GM23248 (cell line): ENCODE measurements at regions not wholly inside any gene's neighbourhood (a gene's known extent, or its start where the extent isn't known, plus 50 kb on each side); places are given as distances from the start of the nearest gene placed in this dataset.

Experiments used
- EZH2 ChIP-seq: fragments of 200-600 bp; sonication (generic); IDR thresholded peaks from 2 replicates; pipeline ENCODE4 v1.6.1; 2018; ENCODE audit warnings: antibody characterized with exemption, mild to moderate bottlenecking; ENCODE audit not compliant: insufficient read depth, poor library complexity, severe bottlenecking
- EZH2phosphoT487 ChIP-seq: fragments of 200-600 bp; sonication (generic); IDR thresholded peaks from 2 replicates; pipeline ENCODE4 v1.6.1; 2018; ENCODE audit warnings: antibody characterized with exemption, moderate library complexity, mild to moderate bottlenecking, low read depth; ENCODE audit not compliant: insufficient read depth

DNA sequence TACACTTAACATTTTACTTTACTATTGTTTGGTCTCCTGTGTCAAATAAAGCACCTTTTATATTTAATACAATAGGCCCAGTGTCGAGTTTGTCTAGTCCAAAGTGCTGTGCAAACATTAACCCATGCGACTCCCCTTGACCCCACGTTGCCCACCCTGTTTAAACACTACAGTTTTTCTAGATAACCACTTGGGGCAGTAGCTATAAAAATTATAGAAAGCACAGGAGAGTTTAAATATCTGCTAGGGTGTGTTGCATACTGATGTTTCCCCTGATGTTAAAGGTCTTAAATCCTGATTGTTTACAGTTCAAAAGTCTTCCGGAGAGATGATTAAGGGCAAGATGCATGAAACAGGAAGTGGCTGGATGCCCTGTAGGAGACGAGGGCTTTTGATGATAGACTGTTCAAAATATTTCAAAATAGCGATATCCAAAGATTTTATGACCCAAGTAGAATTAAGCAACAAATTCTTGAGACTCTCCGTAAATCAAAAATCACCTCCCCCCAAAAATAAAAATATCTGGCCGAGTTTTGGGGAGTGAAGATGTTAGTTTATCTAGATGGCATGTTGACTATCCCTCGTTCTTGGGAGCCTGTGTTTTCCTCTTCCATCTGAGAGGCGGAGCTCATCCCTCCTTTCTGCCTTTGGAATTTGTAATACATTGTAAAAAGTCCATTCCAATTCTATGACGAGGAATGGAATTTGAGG is 167.1 kb downstream of the FGF9 start:
- TF ChIP-seq EZH2phosphoT487 (no peak), EZH2 (no peak)
